LNCAP (cell line): ENCODE measurements at regions not wholly inside any gene's neighbourhood (a gene's known extent, or its start where the extent isn't known, plus 50 kb on each side); places are given as distances from the start of the nearest gene placed in this dataset.

Source experiments
- TF ChIP-seq, protein P1 (sequence below): fragments of 450-650 bp; IDR thresholded peaks from 2 replicates; pipeline ENCODE4 v1.5.1; 2017; ENCODE audit warnings: mild to moderate bottlenecking

DNA sequence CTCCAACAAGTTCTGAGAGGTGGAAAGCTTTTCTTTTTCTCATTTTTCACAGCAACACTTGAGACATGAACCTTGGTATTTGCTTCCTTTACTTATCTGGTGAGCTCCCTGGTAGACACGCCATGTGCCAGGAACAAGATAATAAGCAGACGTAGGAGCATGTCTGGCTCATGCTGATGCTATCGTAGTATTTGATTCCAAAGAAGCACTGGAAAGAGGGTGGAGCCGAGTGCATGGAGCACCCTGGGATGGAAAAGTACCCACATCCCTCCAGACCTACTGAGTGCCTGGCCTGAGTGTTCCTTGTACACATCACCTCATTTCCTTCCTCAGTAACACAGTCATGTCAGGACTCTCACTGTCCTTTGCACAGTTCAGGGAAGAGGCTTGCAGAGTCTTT is 231.0 kb downstream of the CBLN1 start:
- TF ChIP-seq, protein P1, sequence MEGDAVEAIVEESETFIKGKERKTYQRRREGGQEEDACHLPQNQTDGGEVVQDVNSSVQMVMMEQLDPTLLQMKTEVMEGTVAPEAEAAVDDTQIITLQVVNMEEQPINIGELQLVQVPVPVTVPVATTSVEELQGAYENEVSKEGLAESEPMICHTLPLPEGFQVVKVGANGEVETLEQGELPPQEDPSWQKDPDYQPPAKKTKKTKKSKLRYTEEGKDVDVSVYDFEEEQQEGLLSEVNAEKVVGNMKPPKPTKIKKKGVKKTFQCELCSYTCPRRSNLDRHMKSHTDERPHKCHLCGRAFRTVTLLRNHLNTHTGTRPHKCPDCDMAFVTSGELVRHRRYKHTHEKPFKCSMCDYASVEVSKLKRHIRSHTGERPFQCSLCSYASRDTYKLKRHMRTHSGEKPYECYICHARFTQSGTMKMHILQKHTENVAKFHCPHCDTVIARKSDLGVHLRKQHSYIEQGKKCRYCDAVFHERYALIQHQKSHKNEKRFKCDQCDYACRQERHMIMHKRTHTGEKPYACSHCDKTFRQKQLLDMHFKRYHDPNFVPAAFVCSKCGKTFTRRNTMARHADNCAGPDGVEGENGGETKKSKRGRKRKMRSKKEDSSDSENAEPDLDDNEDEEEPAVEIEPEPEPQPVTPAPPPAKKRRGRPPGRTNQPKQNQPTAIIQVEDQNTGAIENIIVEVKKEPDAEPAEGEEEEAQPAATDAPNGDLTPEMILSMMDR, result no peak

DNA sequence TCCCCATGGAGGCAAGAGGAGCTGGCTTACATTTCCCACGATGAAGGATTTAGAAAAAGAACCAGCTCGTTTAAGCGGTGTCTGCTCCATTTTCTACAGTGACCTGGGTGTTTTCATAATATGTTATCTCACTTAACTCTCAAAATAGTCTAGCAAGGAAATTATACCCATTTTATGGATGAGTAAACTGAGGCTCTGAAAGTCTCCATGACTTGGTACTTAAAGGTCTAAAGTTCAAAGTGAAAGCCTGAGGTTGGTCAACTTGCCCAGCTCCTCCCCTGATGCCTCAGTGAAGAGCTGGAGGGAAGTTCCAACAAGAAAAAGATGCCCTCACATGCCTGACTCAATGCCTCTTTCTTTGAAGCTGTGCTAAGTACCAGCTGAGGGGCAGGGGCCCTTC is 232.0 kb downstream of the CBLN1 start:
- TF ChIP-seq, protein P1, result no peak

DNA sequence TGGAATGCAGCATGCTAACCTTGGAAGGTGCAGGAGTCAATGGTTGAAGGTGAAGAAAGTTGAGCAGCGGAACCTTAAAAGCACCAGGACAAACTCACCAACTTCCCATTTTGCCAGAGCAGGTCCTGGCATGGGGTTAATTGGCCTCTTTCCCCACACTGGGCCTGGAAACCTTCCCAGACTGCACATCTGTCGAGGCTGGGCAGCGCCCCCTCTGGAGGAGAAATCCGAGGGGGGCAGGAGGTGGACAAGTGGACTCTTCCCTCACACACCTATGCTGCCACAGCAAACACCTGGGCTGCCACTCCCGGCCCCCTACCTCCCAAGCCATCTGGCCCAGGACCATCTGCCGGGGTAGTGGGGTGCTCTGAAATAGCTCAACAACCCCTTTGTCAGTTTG is 232.4 kb downstream of the CBLN1 start:
- TF ChIP-seq, protein P1, result no peak

DNA sequence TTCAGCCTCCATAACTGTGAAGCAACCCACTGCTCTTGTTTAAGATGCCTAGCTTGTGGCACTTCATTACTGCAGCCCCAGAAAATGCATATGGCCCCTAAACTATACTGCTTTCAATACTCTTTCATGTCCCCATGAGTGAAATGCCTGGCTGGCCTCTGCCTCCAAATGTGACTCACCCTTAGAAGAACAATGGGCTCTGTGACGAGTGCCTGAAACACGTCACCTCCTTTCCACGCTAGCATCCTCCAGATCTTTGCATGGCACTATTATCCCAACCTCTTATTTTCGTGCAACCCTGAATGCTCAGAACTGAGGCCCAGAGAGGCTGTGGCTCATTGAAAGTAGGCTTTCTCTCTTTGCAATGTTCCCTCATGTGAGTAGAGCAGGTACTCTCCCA is 233.1 kb downstream of the CBLN1 start:
- TF ChIP-seq, protein P1, result no peak

DNA sequence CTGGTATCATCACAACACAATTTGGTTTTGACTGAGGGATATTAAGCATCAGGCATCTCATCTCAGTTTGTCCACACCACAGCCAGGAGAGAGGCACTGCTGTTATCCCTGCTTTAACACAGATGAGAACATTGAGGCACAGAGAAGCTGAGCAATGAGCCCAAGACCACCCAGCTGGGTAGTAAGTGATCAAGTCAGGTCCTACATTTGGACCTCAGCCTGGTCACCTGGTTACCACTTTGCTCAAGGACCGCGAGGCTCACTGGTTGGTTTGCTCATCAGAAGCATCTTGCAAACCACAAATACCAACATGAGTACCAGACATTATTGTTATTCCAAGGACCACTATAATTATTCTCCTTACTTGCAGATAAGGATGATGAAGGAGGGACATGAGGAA is 245.5 kb downstream of the CBLN1 start:
- TF ChIP-seq, protein P1, result no peak

DNA sequence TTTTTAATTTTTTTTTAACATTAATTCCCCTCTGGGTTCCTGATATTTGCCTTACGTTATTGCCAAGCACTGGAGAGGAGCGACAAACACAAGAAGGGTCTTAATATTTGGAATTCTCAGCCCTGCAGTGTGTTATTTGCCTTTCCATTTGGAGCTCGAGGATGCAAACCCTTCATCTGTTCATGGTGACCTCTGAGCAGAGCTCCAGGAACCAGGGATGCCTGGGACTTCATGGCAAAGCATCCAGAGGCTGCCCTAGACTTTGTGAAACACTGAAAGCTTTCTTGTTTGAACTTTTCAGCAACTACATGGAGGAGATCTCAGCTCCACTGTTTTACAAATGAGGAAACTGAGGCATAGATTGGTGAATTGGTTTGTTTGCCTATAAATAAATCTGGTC is 254.2 kb downstream of the CBLN1 start:
- TF ChIP-seq, protein P1, result no peak

DNA sequence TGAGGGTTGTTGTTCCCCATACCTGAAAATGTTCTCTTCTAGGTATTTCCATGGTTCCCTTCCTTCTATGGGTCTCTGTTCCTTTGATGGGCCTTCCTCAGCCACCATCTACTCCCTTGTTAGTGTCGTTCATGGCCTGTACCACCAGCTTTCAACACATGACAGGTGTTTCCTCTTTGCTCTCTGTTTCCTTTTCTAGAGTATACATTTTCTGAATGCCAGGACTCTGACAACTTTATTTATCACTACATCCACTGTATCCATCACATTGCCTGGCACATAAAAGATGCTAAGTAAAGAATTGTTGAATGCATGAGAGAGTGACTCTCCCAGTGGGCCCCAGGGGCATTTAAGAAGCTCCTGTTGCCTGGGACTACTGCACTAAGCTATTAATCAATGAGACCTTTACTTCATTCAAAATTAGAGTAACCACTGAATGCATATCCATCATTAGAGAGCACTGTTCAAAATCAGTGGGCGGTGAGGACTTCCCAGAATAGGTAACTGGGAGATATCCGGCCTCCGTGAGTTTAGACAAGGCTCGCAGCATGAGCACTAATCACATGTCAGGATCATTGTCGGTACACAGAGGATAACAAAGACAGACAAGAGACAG is 255.0 kb downstream of the CBLN1 start:
- TF ChIP-seq, protein P1, result no peak

DNA sequence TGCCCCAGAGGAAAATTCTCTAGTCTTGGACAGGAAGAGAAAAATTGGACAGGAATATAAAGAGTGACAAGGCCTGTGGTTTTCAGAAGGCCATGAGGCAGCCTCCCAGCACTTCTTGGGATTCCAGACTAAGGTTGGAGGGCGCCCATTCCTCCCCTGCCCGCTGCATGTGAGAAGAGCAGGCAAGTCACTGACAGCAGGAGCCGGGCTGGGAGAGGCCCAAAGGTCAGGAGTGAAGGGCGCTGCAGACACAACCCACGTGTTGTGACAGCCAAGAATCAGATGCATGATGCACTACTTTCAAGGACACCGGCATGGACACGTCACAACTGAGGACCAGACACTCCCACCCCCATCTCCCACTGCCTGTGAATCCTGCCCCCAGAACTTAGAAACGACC is 256.7 kb downstream of the CBLN1 start:
- TF ChIP-seq, protein P1, result no peak
